ENCODE measurements at regions not wholly inside any gene's neighbourhood (a gene's known extent, or its start where the extent isn't known, plus 50 kb on each side); places are given as distances from the start of the nearest gene placed in this dataset.
"Not testable (repeated sequence)": the region's sequence is repeated elsewhere in the genome, so short reads cannot be mapped to it uniquely, and the experiment has no call there.

DNA sequence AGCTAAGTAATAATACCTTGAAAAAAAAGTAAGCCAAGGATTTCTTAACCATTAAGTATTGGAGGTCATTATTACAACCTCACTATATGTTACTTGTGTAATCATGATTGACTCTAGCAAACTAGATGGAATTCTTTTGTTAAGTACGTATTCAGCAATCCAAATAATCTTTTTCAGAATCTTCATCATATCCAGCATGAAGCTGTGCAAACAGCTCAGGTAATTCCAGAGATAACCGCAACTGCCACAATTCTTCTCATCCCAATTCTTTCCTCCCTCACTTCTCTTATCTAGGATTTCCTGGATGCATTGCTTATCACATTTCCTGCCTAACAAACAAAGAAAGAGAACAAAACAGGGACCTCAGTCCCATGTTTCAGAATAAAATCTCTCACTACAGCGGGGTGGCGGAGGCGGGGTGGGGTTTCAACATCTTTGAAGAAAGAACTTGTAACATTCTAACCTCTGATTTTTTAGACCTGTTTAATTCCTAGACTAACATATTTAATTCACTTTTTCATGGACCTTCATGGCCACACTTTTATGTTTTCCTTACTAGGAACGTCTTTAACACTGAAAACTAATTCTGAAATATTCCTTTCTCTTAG, 156.5 kb downstream of the POM121L12 start:
- H3K9me3 Mint-ChIP-seq = peaks cover 14% of the 10 kb centered on the region

DNA sequence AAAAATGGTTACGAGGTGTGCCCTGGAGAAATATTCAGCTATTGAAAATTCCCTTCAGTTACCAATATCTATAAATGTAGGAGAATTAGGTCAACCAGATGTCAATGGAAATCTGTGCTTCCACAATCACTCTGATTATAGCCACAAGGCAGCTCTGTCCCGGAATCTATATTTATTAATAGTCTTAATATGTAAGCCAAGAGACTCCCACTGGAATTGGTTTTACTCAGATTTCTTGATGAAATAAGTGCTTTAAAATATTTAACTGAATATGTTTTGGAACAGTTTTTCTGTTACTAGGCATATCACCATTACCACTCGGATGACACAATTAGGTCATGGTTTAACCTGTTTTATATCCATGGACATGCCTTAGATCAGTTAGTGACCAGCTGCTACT, 169.6 kb downstream of the POM121L12 start:
- no peaks in the 10 kb centered on the region for H3K36me3 Mint-ChIP-seq
- no peaks in the 10 kb centered on the region for H3K4me1 Mint-ChIP-seq
- no peak overlapping the region for H3K4me3 Mint-ChIP-seq
- H3K27ac Mint-ChIP-seq = no peak overlapping the region
- H3K27me3 Mint-ChIP-seq = no peaks in the 10 kb centered on the region
- CTCF ChIA-PET = no interaction called here
- peaks cover 18% of the 10 kb centered on the region for H3K9me3 Mint-ChIP-seq
- no peak for DNase-seq

More for the DNA sequence above, 156.5 kb downstream of the POM121L12 start:
- no peak for DNase-seq
- no peaks in the 10 kb centered on the region for H3K36me3 Mint-ChIP-seq
- no peaks in the 10 kb centered on the region for H3K27me3 Mint-ChIP-seq
- H3K27ac Mint-ChIP-seq = no peak overlapping the region
- H3K4me3 Mint-ChIP-seq = no peak overlapping the region
- CTCF ChIA-PET = no interaction called here
- H3K4me1 Mint-ChIP-seq = no peaks in the 10 kb centered on the region

DNA sequence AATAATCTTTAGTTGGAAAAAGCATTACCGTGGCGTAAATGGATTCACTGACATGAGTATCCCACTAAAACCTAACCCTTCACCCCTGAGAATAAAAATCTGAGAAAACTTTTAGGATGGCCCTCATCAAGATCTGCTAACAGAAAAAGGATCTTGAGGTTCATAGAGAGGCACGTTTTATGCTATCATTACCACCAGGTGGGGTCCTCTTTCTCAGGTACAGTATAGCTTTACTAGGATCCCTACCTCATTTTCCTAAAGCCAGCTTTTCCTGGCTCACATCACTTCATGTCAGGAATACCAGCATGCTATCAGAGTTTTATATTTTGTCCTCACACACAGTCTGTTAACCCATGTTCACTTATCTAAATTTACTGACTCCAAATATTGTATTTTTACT, 173.7 kb downstream of the POM121L12 start:
- no peak overlapping the region for H3K27ac Mint-ChIP-seq
- H3K27me3 Mint-ChIP-seq = no peaks in the 10 kb centered on the region
- CTCF ChIA-PET = no interaction called here
- no peak overlapping the region for H3K4me3 Mint-ChIP-seq
- no peaks in the 10 kb centered on the region for H3K4me1 Mint-ChIP-seq
- no peaks in the 10 kb centered on the region for H3K36me3 Mint-ChIP-seq
- no peak for DNase-seq
- peaks cover 33% of the 10 kb centered on the region for H3K9me3 Mint-ChIP-seq

- Mint-ChIP-seq H3K9me3 (peaks cover 35% of the 10 kb centered on the region), H3K4me3 (no peak overlapping the region), H3K27me3 (peaks cover 5% of the 10 kb centered on the region), H3K36me3 (no peaks in the 10 kb centered on the region), H3K4me1 (no peaks in the 10 kb centered on the region), H3K27ac (no peak overlapping the region)
- DNase-seq = no peak
- CTCF ChIA-PET = no interaction called here
Observed at GRCh38 chr7:53214463-53214862, 179.0 kb downstream of the POM121L12 start.

GRCh38 chr7:53218730-53219504, 183.5 kb downstream of the POM121L12 start:
- no peak overlapping the region for H3K4me3 Mint-ChIP-seq
- H3K27me3 Mint-ChIP-seq = peaks cover 5% of the 10 kb centered on the region
- H3K27ac Mint-ChIP-seq = no peak overlapping the region
- DNase-seq = no peak
- no peaks in the 10 kb centered on the region for H3K36me3 Mint-ChIP-seq
- CTCF ChIA-PET = no interaction called here
- H3K9me3 Mint-ChIP-seq = peaks cover 21% of the 10 kb centered on the region
- H3K4me1 Mint-ChIP-seq = no peaks in the 10 kb centered on the region

DNA sequence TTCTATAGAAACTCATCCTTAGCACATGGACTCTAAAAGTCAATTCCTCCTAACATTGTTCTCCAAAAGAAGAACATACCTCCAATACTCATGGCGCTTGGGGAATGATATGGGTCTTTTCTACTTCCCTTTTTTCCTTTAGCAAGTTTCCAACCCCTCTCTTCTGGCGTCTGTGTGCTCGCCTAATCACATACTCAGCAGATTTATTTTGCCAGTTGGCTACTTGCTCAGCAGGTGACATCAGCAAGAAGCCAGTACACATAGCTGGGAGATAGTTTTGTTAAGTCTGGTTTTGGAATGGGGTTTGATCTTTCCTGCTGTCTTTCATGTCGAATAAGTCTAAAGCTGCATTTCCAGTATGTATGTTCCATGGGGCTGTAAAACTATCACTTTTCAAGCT, 193.8 kb downstream of the POM121L12 start:
- Mint-ChIP-seq H3K4me1 (no peaks in the 10 kb centered on the region), H3K27me3 (no peaks in the 10 kb centered on the region), H3K9me3 (peaks cover 3% of the 10 kb centered on the region), H3K36me3 (no peaks in the 10 kb centered on the region), H3K27ac (no peak overlapping the region), H3K4me3 (no peak overlapping the region)
- CTCF ChIA-PET = no interaction called here
- DNase-seq = no peak

DNA sequence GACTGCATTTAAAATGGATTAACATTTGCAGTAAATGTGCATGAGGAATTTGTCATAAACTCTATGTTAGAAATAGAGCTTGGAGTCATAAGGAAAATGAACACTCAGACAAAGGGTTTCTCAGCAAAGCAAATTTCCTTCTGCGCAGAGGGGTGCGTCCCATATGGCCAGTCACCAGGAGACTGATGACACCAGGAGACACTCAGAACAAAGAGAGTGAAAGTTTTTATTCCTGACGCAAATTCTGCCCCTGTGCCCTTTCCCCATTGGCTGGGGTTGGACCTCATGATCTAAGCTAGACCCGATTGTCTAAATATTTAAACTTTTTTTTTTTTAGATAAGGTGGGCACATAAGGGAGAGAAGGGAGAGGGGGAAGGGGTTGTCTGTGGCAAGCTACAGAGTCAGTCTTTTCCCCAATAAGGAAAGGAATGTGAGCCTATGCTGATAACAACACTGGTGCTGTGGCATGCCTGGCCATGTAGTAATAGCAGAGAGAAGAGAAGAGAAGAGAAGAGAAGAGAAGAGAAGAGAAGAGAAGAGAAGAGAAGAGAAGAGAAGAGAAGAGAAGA, 202.0 kb downstream of the POM121L12 start:
- H3K9me3 Mint-ChIP-seq = peaks cover 12% of the 10 kb centered on the region
- H3K27ac Mint-ChIP-seq = no peak overlapping the region
- H3K4me1 Mint-ChIP-seq = no peaks in the 10 kb centered on the region
- CTCF ChIA-PET = no interaction called here
- no peaks in the 10 kb centered on the region for H3K27me3 Mint-ChIP-seq
- no peak for DNase-seq
- no peaks in the 10 kb centered on the region for H3K36me3 Mint-ChIP-seq
- H3K4me3 Mint-ChIP-seq = no peak overlapping the region

- Mint-ChIP-seq H3K27ac (no peak overlapping the region), H3K27me3 (no peaks in the 10 kb centered on the region), H3K9me3 (peaks cover 12% of the 10 kb centered on the region), H3K4me3 (no peak overlapping the region), H3K36me3 (no peaks in the 10 kb centered on the region), H3K4me1 (no peaks in the 10 kb centered on the region)
- CTCF ChIA-PET = no interaction called here
- DNase-seq = no peak
Observed at GRCh38 chr7:53238021-53238605, 202.7 kb downstream of the POM121L12 start.

DNA sequence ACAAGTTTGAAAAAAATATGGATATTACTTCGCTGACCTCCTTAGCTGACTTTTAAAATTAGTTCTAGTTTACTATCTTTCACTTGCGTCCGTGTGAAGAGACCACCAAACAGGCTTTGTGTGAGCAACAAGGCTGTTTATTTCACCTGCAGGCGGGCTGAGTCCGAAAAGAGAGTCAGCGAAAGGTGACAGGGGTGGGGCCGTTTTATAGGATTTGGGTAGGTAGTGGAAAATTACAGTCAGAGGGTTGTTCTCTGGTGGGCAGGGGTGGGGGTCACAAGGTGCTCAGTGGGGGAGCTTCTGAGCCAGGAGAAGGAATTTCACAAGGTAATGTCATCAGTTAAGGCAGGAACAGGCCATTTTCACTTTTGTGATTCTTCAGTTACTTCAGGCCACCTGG, 203.7 kb downstream of the POM121L12 start:
- H3K4me3 Mint-ChIP-seq, H3K27me3 Mint-ChIP-seq, H3K36me3 Mint-ChIP-seq, DNase-seq, H3K27ac Mint-ChIP-seq, H3K4me1 Mint-ChIP-seq, CTCF ChIA-PET: not testable (repeated sequence)
- peaks cover 12% of the 10 kb centered on the region for H3K9me3 Mint-ChIP-seq

DNA sequence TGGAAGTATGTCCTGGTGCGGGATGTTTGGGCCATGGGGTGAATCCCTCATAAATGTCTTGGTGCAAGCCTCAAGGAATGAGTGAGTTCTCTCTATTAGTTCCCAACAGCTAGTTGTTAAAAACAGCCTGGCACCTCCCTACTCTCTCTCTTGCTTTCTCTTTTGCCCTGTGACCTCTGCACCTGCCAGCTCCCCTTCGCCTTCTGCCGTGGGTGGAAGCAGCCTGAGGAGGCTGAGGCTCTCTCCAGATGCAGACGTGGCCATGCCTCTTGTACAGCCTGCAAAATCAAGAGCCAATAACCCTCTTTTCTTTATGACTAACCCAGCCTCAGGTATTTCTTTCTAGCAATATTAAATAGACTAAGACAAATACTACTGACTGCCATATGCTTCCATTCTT, 210.3 kb downstream of the POM121L12 start:
- Mint-ChIP-seq H3K27ac (no peak overlapping the region), H3K9me3 (peaks cover 20% of the 10 kb centered on the region), H3K36me3 (no peaks in the 10 kb centered on the region), H3K4me1 (no peaks in the 10 kb centered on the region), H3K4me3 (no peak overlapping the region), H3K27me3 (no peaks in the 10 kb centered on the region)
- no peak for DNase-seq
- CTCF ChIA-PET = no interaction called here

- Mint-ChIP-seq H3K27ac (no peak overlapping the region), H3K27me3 (no peaks in the 10 kb centered on the region), H3K36me3 (no peaks in the 10 kb centered on the region), H3K4me3 (no peak overlapping the region), H3K9me3 (peaks cover 17% of the 10 kb centered on the region), H3K4me1 (no peaks in the 10 kb centered on the region)
- no peak for DNase-seq
- CTCF ChIA-PET = no interaction called here
Observed at GRCh38 chr7:53246957-53247356, 211.5 kb downstream of the POM121L12 start.

GRCh38 chr7:53252539-53252938, 217.1 kb downstream of the POM121L12 start:
- DNase-seq = no peak
- Mint-ChIP-seq H3K27me3 (no peaks in the 10 kb centered on the region), H3K36me3 (no peaks in the 10 kb centered on the region), H3K9me3 (peaks cover 17% of the 10 kb centered on the region), H3K4me1 (no peaks in the 10 kb centered on the region), H3K27ac (no peak overlapping the region), H3K4me3 (no peak overlapping the region)
- CTCF ChIA-PET = no interaction called here

GRCh38 chr7:53272081-53272480, 236.6 kb downstream of the POM121L12 start:
- no peak overlapping the region for H3K4me3 Mint-ChIP-seq
- H3K27me3 Mint-ChIP-seq = no peaks in the 10 kb centered on the region

GRCh38 chr7:53281312-53281711, 245.9 kb downstream of the POM121L12 start:
- no peak for DNase-seq
- CTCF ChIA-PET = no interaction called here
- H3K4me3 Mint-ChIP-seq = no peak overlapping the region
- H3K27ac Mint-ChIP-seq = no peak overlapping the region
- no peaks in the 10 kb centered on the region for H3K4me1 Mint-ChIP-seq
- H3K27me3 Mint-ChIP-seq = no peaks in the 10 kb centered on the region
- no peaks in the 10 kb centered on the region for H3K36me3 Mint-ChIP-seq
- H3K9me3 Mint-ChIP-seq = peaks cover 24% of the 10 kb centered on the region

More at GRCh38 chr7:53272081-53272480, 236.6 kb downstream of the POM121L12 start:
- peaks cover 16% of the 10 kb centered on the region for H3K9me3 Mint-ChIP-seq
- no peak for DNase-seq
- no peak overlapping the region for H3K27ac Mint-ChIP-seq
- CTCF ChIA-PET = no interaction called here
- H3K4me1 Mint-ChIP-seq = no peaks in the 10 kb centered on the region
- no peaks in the 10 kb centered on the region for H3K36me3 Mint-ChIP-seq

DNA sequence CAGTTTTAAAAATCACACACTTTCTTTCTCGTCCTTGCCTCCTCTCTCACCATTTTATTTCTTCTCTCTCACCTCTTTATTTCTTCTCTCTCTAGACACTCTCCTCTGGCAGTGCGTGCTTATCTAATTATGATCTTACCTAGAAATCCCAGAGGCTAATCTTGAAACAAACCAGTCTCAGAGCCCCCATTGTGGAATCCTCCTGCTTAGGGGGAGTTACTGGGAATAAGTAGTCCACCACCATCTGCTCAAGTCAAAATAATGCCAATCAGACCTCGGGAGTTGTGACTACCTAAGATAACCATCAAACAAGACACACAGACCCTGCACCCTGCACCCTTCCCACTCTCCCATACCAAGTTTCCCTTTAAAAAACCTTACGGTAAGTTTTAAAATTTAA, 256.9 kb downstream of the POM121L12 start:
- H3K36me3 Mint-ChIP-seq = no peaks in the 10 kb centered on the region
- no peak for DNase-seq
- CTCF ChIA-PET = no interaction called here
- H3K27me3 Mint-ChIP-seq = no peaks in the 10 kb centered on the region
- no peak overlapping the region for H3K4me3 Mint-ChIP-seq
- H3K9me3 Mint-ChIP-seq = peaks cover 19% of the 10 kb centered on the region
- no peaks in the 10 kb centered on the region for H3K4me1 Mint-ChIP-seq
- no peak overlapping the region for H3K27ac Mint-ChIP-seq
